HS-27A (cell line): ENCODE measurements at regions not wholly inside any gene's neighbourhood (a gene's known extent, or its start where the extent isn't known, plus 50 kb on each side); places are given as distances from the start of the nearest gene placed in this dataset.
"Not testable (repeated sequence)": the region's sequence is repeated elsewhere in the genome, so short reads cannot be mapped to it uniquely, and the experiment has no call there.

Source experiments
- DNase-seq: peaks from one replicate; pipeline ENCODE4 v3.0.0-alpha.2; 2012; ENCODE audit warnings: low read depth, missing footprints

DNA sequence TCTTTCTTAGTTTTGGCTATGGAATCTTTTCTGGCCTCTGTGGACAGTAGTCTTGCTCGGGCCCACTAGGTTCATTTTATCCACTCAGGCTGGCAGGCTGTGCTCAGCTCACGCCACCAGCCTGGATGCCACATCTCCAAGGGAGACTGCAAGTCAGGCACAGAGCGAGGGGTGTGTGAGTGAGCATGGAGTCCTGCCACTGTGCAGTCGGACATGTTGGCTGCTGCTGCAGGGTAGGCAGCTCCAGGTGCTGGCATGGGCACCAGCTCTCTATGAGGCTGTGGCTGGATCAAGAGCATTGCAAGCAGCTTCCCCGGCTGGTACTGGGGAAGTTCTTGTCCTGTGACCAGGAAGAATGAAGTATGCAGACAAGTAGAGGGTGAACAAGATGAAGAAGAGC, 158.9 kb downstream of the PCTP start:
- DNase-seq: no peak

GRCh38 chr17:55911186-55911585, 160.3 kb downstream of the PCTP start:
- no peak for DNase-seq

DNA sequence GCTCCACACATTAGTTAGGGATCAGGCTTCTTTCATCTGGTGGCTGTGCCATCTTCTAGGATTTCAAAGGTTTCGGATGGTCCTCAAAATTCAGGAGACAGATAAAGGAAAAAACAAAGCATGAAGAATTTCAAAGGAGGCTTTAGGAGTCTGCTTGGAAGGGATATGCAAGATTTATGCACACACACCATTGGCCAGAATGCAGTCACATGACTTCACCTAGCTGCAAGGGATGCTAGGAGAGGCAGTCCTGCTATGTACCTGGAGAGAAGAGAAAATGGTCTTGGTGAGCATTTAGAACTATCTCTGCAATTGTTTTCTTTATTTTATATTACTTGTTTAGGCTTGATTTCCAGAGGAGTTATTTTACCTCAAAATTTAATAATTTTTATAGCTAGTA, 174.6 kb downstream of the PCTP start:
- DNase-seq: no peak

DNA sequence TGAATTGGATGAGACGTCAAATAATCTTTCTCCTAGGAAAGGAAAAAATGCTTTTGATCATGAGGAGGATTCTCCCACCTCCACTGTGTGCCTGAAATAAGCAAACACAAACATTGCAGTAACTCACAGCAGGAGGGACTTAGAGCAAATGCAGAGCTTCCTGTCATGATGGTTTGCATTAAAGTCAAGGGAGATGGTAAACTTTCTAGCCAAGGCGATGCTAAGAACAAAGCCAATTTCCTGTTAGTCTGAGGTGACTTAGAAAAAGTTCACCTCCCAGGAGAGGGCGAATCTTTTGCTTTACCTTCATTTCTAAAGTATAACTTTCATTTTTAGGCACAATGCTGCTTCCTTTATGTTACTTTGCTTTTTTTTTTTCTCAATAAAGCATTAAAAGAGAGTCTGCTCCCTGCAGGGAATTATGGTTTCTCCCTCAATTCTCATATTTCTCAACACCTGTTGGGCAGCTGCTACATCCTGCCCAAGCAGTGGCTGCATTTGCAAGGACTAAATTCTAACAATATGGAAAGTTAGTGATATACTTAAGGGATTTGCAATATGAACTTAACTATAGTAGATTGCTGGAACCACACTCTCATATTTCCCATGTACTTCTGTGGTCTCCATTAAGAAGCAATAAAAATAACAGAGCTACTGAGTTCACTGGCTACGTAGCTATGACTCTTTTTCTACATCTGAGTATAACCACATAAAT, 175.6 kb downstream of the PCTP start:
- no peak for DNase-seq

DNA sequence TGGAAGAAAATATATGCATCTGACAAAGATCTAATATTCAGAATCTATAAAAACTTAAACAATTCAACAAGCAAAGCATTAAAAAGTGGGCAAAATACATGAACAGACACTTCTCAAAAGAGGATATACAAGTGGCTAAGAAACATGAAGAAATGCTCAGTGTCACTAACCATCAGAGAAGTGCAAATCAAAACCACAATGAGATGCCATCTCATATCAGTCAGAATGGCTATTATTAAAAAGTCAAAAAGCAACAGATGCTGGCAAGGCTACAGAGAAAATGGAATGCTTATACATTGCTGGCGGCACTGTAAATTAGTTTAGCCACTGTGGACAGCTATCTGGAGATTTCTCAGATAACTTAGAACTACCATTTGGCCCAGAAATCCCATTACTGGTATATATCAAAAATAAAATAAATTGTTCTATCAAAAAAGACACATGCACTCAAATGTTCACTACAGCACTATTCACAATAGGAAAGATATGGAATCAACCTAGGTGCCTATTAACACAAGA, 179.5 kb downstream of the PCTP start:
- no peak for DNase-seq

GRCh38 chr17:55931446-55931845, 180.6 kb downstream of the PCTP start:
- DNase-seq: no peak

- DNase-seq: no peak
Observed at GRCh38 chr17:55932973-55933372, 182.1 kb downstream of the PCTP start.

GRCh38 chr17:55939181-55939810, 188.4 kb downstream of the PCTP start:
- not testable (repeated sequence) for DNase-seq

DNA sequence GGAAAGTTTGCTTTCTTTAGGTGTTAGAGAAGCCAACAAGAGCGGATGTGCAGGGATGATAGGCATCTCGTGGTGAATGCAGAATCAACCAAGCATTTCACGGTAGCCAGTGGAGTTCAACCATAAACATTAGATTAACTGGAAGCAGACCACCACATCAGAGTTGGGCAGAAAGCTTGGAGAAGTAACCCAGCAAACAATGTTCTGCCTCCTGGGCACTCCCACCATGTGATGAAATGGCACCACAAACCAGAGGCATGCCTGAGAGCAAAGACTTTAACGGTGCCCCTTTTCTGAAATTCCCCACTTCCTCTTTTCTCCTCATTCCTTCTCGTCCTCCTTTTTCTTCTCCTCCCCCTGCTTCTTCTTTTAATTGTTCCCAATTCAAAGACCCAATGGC, 193.5 kb upstream of the ANKFN1 start:
- no peak for DNase-seq

DNA sequence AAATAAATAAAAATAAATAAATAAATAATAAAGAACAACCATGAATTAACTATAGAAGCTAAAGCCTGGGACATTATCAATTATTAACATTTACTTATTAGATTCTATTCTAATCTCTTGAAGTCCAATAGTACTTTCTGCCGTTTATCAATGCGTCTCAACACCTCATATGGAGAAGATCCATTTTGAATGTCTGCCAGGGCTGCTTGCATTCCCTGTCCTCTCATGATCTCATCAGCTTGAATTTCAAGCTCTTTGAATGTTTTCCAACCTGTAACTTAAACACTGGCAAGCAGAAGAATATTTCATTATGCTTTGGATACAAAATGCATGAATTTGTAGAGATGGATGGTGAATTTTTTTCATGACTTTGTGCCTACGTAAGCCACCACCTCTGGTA, 191.9 kb upstream of the ANKFN1 start:
- DNase-seq: no peak

GRCh38 chr17:55962951-55963401, 190.3 kb upstream of the ANKFN1 start:
- DNase-seq: no peak

DNA sequence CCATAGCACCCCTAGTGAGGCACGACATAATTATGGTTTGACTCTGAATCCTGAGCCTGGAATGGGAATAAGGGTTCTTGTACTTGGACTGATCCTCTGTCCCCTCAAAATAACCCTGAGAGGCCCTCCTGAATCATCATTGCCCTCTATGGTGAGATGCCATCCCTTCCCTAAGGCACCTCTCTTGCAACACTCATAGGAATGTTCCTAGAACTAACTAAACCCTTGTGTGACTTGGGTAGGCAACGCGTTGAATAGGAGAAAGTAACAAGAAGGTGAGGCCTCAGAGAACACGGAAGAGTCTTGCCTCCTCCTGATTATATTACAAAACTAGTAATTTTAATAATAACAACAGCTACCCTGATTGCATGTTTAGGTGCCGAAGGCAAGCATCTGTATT, 189.1 kb upstream of the ANKFN1 start:
- no peak for DNase-seq

DNA sequence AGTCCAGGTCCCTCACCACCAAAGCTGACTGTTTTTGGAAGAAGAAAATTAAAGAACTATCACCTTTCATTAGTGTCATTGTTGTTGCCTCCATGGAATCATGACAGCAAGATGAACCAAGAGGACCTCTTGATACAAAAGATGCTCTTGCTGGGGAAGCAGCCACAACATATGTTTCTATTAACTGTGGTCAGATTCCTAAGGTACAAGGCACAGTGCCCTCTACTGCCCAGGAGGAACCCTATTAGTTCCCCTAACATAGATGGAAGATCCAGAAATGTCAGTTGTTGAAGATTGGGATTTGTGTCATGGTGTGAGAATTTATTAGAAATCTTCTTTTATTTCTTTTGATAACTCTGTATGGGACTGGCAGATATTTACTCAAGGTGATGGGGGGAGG, 188.2 kb upstream of the ANKFN1 start:
- no peak for DNase-seq

- DNase-seq: no peak
Observed at GRCh38 chr17:55969562-55970324, 183.5 kb upstream of the ANKFN1 start.

DNA sequence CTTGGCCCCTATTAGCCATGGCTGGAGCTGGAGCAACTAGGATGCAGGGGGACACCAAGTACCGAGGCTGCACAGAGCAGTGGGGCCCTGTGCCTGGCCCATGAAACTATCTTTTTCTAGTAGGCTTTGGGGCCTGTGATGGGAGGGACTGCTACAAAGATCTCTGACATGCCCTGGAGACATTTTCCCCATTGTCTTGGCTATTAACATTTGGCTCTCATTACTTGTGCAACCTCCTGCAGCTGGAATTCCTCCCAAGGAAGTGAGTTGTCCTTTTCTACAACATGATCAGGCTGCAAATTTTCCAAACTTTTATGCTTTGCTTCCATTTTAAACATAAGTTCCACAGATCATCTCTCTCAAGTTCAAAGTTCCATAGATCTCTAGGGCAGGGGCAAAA, 174.7 kb upstream of the ANKFN1 start:
- DNase-seq: no peak

GRCh38 chr17:55983096-55983495, 170.2 kb upstream of the ANKFN1 start:
- DNase-seq: no peak

- DNase-seq: no peak
Observed at GRCh38 chr17:55986817-55987216, 166.5 kb upstream of the ANKFN1 start.

DNA sequence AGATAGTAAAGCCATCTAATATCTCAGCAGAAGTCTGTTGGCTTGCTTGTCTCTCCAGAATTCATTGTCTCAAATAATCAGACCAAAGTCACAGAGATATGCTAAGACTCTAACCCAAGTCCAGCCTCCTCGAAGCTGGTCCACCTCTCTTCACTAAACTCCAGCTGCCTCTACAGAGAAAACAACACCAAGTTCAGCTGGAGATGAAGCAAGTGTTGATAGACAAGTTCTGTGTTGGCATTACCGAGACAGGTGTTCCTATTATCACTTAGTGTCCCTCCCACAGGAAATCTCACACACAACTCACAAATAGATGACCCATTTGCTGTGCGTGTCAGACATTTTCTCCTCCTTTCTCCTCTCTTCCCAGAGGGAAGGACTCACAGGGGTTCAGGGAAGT, 164.4 kb upstream of the ANKFN1 start:
- DNase-seq: no peak

DNA sequence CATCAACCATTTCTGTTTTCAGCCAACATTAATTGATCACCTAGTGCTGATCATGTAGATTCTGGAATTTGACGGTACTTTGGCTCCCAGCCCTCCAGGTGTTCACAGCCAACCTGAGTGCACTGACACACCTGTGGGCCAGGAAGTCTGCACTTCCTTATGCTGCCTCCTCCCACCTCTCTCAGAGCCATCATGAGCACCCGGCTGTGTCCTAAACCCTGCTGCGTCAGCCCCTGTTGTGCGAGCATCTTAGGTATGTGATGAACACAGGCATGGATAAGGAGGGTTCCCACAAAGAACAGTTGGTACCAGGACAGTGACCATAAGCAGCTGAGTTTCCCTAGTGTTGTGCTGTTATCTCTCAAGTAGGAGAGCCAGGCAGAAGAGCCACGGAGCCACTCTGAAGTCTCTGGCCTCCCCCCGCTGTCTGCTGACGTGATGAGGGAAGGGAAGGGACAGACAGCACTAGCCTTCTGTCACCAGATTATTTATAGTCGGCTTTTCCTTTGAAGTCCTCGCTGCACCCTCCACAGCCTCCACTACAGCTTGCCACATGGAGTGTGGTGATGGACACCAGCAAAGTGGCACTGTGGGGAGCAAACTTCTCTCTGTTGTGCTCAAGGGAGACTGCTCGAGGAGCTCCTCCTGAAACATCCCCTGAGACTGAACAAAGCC, 162.8 kb upstream of the ANKFN1 start:
- no peak for DNase-seq

- no peak for DNase-seq
Observed at GRCh38 chr17:55996826-55997225, 156.4 kb upstream of the ANKFN1 start.

DNA sequence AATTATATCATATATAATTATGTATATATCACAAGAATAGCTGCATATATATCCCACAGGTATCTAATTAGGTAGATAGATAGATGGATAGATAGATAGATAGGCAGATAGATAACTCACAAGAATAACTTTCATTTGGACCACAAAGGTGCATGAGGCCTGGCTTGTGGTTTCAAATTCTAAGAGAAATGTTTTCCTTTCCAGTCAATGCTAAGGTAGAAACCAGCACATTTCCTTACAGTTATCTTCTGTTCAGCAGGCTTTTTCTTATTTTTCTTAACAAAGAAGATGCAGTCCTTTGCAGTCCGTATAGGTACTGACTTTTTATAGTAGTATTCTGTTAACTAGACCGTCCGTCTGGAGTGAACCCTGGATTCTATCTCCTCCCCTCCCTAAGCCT, 152.9 kb upstream of the ANKFN1 start:
- DNase-seq: no peak

DNA sequence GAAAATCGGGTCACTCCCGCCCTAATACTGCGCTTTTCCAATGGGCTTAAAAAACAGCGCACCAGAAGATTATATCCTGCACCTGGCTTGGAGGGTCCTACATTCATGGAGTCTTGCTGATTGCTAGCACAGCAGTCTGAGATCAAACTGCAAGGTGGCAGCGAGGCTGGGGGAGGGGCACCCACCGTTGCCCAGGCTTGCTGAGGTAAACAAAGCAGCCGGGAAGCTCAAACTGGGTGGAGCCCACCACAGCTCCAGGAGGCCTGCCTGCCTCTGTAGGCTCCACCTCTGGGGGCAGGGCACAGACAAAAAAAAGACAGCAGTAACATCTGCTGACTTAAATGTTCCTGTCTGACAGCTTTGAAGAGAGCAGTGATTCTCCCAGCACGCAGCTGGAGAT, 150.6 kb upstream of the ANKFN1 start:
- DNase-seq: not testable (repeated sequence)
